Esophagus muscularis mucosa (tissue), 4 donors: ENCODE measurements at regions not wholly inside any gene's neighbourhood (a gene's known extent, or its start where the extent isn't known, plus 50 kb on each side); places are given as distances from the start of the nearest gene placed in this dataset.

Experiments
- DNase-seq: peaks from one replicate; pipeline ENCODE4 v3.0.0-alpha.2; 2017; ENCODE audit errors: extremely low spot score
- H3K27ac ChIP-seq, 4 donors: fragments of 200-600 bp; sonication (generic); replicated peaks in 1 of 4; 1 replicate in 3 of 4; 2 replicates in 1 of 4; pipeline ENCODE4 v1.5.1; 2016 to 2019; ENCODE audit warnings: mild to moderate bottlenecking in 1 of 4
- H3K27me3 ChIP-seq, 4 donors: fragments of 200-600 bp; sonication (generic); one replicate each; pipeline versions ENCODE4 v1.5.1 to v1.6.0; 2016 to 2019
- H3K36me3 ChIP-seq, 4 donors: fragments of 200-600 bp; sonication (generic); one replicate each; pipeline ENCODE4 v1.5.1; 2016 to 2019
- H3K4me1 ChIP-seq, 4 donors: fragments of 200-600 bp; sonication (generic); one replicate each; pipeline ENCODE4 v1.5.1; 2016 to 2019
- H3K4me3 ChIP-seq, 4 donors: fragments of 200-600 bp; sonication (generic); 1 replicate in 2 of 4; 2 replicates in 2 of 4; pipeline ENCODE4 v1.5.1; 2016 to 2019; ENCODE audit warnings: mild to moderate bottlenecking in 4 of 4, moderate library complexity in 1 of 4
- H3K9me3 ChIP-seq, 4 donors: fragments of 200-600 bp; sonication (generic); 1 replicate in 3 of 4; 2 replicates in 1 of 4; pipeline ENCODE4 v1.5.1; 2016 to 2019
- EP300 ChIP-seq: sonication (generic); formaldehyde crosslinking; IDR thresholded peaks from one replicate; pipeline ENCODE4 v1.6.1; 2017; ENCODE audit warnings: antibody characterized with exemption
- POLR2A ChIP-seq: fragments of 450-650 bp; IDR thresholded peaks from one replicate; pipeline ENCODE4 v1.6.1; 2017; ENCODE audit warnings: antibody characterized with exemption, moderate library complexity, mild to moderate bottlenecking, low read depth
- POLR2AphosphoS5 ChIP-seq, 2 donors: sonication (generic); formaldehyde crosslinking; IDR thresholded peaks; one replicate each; pipeline ENCODE4 v1.6.1; 2017; ENCODE audit warnings: antibody characterized with exemption in 2 of 2
- WGBS: methylation state at CpG from one replicate; pipeline ENCODE4 v1.1.5; 2018; 5-methylcytosine and 5-hydroxymethylcytosine counted together
- intact Hi-C: fragments of 100-400 bp; cut with DNase I; formaldehyde crosslinking; loops from one replicate; pipeline ENCODE4 v1.15.1; 2023
- TF ChIP-seq, protein P1 (sequence below), 3 experiments: fragments of 200-600 bp in 2 of 3; fragments of 450-650 bp in 1 of 3; sonication (generic) in 2 of 3; IDR thresholded peaks; one replicate each; pipeline ENCODE4 v1.5.1; 2017 to 2019; ENCODE audit warnings: antibody characterized with exemption in 3 of 3, mild to moderate bottlenecking in 2 of 3, moderate library complexity in 1 of 3

GRCh38 chr16:5557966-5558365 lies 460.4 kb upstream of the EEF2KMT start:
- no peaks in the 10 kb centered on the region for H3K4me1 ChIP-seq
- TF ChIP-seq POLR2AphosphoS5 (IDR thresholded peaks at IDR 0.05) (no peak), EP300 (no peak), POLR2A (no peak)
- TF ChIP-seq, protein P1, sequence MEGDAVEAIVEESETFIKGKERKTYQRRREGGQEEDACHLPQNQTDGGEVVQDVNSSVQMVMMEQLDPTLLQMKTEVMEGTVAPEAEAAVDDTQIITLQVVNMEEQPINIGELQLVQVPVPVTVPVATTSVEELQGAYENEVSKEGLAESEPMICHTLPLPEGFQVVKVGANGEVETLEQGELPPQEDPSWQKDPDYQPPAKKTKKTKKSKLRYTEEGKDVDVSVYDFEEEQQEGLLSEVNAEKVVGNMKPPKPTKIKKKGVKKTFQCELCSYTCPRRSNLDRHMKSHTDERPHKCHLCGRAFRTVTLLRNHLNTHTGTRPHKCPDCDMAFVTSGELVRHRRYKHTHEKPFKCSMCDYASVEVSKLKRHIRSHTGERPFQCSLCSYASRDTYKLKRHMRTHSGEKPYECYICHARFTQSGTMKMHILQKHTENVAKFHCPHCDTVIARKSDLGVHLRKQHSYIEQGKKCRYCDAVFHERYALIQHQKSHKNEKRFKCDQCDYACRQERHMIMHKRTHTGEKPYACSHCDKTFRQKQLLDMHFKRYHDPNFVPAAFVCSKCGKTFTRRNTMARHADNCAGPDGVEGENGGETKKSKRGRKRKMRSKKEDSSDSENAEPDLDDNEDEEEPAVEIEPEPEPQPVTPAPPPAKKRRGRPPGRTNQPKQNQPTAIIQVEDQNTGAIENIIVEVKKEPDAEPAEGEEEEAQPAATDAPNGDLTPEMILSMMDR (IDR thresholded peaks at IDR 0.05) = no peak
- H3K9me3 ChIP-seq = no peaks in the 10 kb centered on the region
- 62% methylated on average over 9 of the region's 9 CpGs for WGBS
- no peak overlapping the region for H3K4me3 ChIP-seq
- H3K27ac ChIP-seq = no peak overlapping the region
- no peaks in the 10 kb centered on the region for H3K27me3 ChIP-seq
- intact Hi-C loops = no loop called here
- no peak for DNase-seq
- H3K36me3 ChIP-seq = no peaks in the 10 kb centered on the region

DNA sequence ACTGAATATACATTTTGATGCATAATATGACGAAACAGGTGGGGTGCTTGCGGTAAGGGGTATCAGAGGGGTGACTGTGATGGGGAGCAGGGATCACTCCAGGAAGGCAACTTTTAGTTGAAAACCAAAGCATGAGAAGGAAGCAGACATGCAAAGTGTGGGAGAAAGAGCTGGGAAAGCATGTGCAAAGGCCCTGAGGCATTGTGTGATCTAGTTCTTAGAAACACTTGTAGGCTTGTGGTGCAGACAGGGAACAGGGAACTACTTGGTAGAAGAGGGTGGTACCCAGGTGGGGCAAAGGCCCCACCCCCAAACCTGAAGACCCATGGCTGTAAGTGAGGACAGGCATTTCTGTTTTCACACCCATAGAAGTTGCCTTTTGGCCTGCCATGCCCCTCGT lies 459.9 kb upstream of the EEF2KMT start:
- intact Hi-C loops = no loop called here
- H3K27me3 ChIP-seq = no peaks in the 10 kb centered on the region
- no peaks in the 10 kb centered on the region for H3K4me1 ChIP-seq
- no peak overlapping the region for H3K27ac ChIP-seq
- 90% methylated on average over 3 of the region's 3 CpGs for WGBS
- no peak overlapping the region for H3K4me3 ChIP-seq
- no peak for DNase-seq
- TF ChIP-seq POLR2AphosphoS5 (IDR thresholded peaks at IDR 0.05) (no peak), EP300 (no peak), POLR2A (no peak)
- TF ChIP-seq, protein P1 (IDR thresholded peaks at IDR 0.05) = no peak
- H3K36me3 ChIP-seq = no peaks in the 10 kb centered on the region
- no peaks in the 10 kb centered on the region for H3K9me3 ChIP-seq

DNA sequence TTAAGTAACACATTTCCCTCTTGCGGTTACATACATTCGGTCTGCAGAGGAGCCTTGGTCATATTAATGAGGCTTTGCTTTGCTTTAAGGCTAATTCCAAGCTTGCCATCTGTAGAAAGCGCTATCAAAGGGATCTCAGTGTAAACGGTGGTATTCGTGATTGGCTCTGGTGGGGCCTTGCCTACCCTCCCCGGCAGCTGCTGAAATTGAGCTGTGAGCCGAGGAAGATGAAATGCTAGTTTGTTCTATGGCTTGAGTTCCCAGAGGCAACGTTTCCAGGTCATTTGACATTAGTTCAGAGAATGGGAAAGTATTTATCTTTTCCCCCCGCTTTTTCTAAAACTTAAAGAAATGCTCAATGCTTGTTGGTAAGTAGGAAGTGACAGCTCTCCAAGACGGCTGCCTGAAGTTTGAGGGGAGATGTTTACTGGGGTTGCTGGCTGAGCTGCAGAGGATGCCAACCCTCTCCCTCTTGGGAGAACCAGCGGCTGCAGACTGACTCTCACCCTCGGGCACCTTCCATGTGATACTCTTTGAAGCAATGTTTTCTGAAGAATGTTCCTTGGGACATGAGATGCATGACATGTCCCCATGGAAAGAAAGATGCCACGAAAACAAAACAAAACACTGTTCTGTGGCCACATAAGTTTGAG lies 458.7 kb upstream of the EEF2KMT start:
- Histone ChIP-seq H3K9me3 (no peaks in the 10 kb centered on the region), H3K4me3 (no peak overlapping the region), H3K36me3 (no peaks in the 10 kb centered on the region), H3K27ac (no peak overlapping the region), H3K4me1 (no peaks in the 10 kb centered on the region), H3K27me3 (no peaks in the 10 kb centered on the region)
- TF ChIP-seq POLR2A = no peak
- TF ChIP-seq, protein P1 (IDR thresholded peaks at IDR 0.05) = no peak
- TF ChIP-seq POLR2AphosphoS5 (IDR thresholded peaks at IDR 0.05) = no peak
- no peak for TF ChIP-seq EP300
- intact Hi-C loops = no loop called here
- WGBS = 64% methylated on average over 12 of the region's 13 CpGs
- DNase-seq = no peak

DNA sequence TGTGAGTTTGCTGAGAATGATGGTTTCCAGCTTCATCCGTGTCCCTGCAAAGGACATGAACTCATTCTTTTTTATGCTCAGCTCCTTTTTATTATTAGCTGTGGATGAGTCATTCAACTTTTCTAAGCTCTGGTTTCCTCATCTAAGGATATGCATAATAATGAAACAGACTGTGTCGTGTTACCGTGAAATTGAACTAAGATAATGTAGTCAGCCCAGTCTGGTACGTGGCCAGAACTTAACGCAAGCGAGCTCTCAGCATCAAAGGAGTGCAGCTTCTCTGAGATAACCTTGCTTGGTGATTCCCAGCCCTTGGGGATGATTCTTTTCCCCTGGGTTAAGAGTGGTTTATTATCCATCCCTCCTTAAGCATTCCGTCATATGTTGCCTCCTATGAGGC lies 454.3 kb upstream of the EEF2KMT start:
- no peaks in the 10 kb centered on the region for H3K27me3 ChIP-seq
- 66% methylated on average over 7 of the region's 7 CpGs for WGBS
- no peak for TF ChIP-seq POLR2A
- no peak for TF ChIP-seq POLR2AphosphoS5 (IDR thresholded peaks at IDR 0.05)
- no peak for TF ChIP-seq EP300
- TF ChIP-seq, protein P1 (IDR thresholded peaks at IDR 0.05) = no peak
- peaks cover 0 to 5% (median 0%) of the 10 kb centered on the region in 4 donors for H3K9me3 ChIP-seq
- intact Hi-C loops = no loop called here
- no peaks in the 10 kb centered on the region for H3K36me3 ChIP-seq
- no peak overlapping the region for H3K27ac ChIP-seq
- no peak for DNase-seq
- H3K4me3 ChIP-seq = no peak overlapping the region
- H3K4me1 ChIP-seq = no peaks in the 10 kb centered on the region

DNA sequence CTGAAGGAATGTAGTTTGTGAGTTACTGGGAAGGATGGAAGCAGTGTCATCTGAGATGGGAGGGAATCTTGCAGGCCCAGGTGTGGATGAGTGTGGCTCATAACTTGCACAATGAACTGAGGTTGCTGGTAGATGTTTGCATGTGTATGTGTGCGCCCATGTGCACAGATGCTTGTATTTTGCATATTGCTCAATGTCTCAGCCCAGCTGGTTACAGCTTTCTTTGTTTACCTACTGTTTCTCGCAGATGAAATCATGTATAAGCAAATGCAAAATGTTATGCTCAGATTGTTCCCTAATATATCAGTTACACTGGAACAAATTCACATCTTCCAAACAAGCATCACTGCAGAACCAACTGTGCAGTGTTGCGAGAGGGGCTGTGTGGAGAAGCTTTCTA lies 452.2 kb upstream of the EEF2KMT start:
- DNase-seq = no peak
- WGBS = 73% methylated on average over 3 of the region's 3 CpGs
- Histone ChIP-seq H3K36me3 (no peaks in the 10 kb centered on the region), H3K27ac (no peak overlapping the region), H3K9me3 (peaks cover 0 to 6% (median 0%) of the 10 kb centered on the region in 4 donors), H3K4me3 (no peak overlapping the region), H3K27me3 (no peaks in the 10 kb centered on the region), H3K4me1 (no peaks in the 10 kb centered on the region)
- no peak for TF ChIP-seq POLR2A
- TF ChIP-seq, protein P1 (IDR thresholded peaks at IDR 0.05) = no peak
- TF ChIP-seq EP300 = no peak
- intact Hi-C loops = no loop called here
